Activated CD4-positive, alpha-beta T cell treated with anti-CD3 and anti-CD28 coated beads for 36 hours (primary cell): ENCODE measurements at regions not wholly inside any gene's neighbourhood (a gene's known extent, or its start where the extent isn't known, plus 50 kb on each side); places are given as distances from the start of the nearest gene placed in this dataset.
"Not testable (repeated sequence)": the region's sequence is repeated elsewhere in the genome, so short reads cannot be mapped to it uniquely, and the experiment has no call there.

Experiments used
- ATAC-seq: fragments of 200-7000 bp; cut with Tn5 transposase; one replicate; pipeline ENCODE4 v1.10.0; 2021; ENCODE audit warnings: mild to moderate bottlenecking, moderate library complexity
- CTCF ChIA-PET: fragments of 350-600 bp; sonication (Branson Sonifier 250); formaldehyde crosslinking; loops from one replicate; lab custom pipeline; 2021; ENCODE audit warnings: antibody characterized with exemption; lab: Charles Lee
- POLR2A ChIA-PET: fragments of 350-600 bp; sonication (Branson Sonifier 250); formaldehyde crosslinking; loops from one replicate; lab custom pipeline; 2021; ENCODE audit warnings: antibody characterized with exemption, inconsistent platforms; lab: Charles Lee
- DNase-seq: peaks from one replicate; pipeline ENCODE4 v3.0.0-alpha.2; 2020
- H3K27ac Mint-ChIP-seq: one replicate; pipeline ENCODE4 v1.8.0; 2021; ENCODE audit warnings: mixed read lengths
- H3K27me3 Mint-ChIP-seq: one replicate; pipeline ENCODE4 v1.8.0; 2021; ENCODE audit warnings: mixed read lengths
- H3K36me3 Mint-ChIP-seq: one replicate; pipeline ENCODE4 v1.8.0; 2021; ENCODE audit warnings: low read depth, mixed read lengths
- H3K4me1 Mint-ChIP-seq: one replicate; pipeline ENCODE4 v1.8.0; 2021; ENCODE audit warnings: mixed read lengths
- H3K4me3 Mint-ChIP-seq: one replicate; pipeline ENCODE4 v1.8.0; 2021; ENCODE audit warnings: mild to moderate bottlenecking, moderate library complexity, mixed read lengths
- H3K9me3 Mint-ChIP-seq: one replicate; pipeline ENCODE4 v1.8.0; 2021; ENCODE audit warnings: low read depth, mixed read lengths
- intact Hi-C, 2 experiments: fragments of 100-400 bp; cut with DNase I in 1 of 2; cut with micrococcal nuclease in 1 of 2; formaldehyde crosslinking; loops; one replicate each; pipeline versions ENCODE4 v1.14.2 to v1.15.1; 2022 to 2024; cut with DNase I, micrococcal nuclease

GRCh38 chr1:211206981-211207380 lies 52.2 kb upstream of the RCOR3 start:
- peaks cover 4% of the 10 kb centered on the region for H3K27me3 Mint-ChIP-seq

DNA sequence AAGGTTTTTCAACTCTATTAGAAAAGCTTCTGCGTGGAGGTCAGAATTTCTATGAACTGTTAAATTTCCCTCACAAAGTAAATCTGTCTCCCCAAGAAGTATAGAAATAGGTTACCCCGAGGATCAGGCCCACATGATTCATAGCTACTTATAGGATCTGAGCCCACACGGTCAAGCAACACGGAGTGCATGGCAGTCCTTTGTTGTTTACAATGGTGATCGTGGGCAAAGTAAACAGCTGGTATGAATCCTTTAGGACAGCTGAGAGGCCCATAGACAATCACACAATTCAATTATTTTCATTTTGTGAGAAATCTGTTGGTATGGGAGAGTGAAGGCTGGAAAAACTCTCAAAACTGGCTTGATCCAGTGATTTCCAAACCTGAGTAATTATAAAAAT lies 58.9 kb upstream of the RCOR3 start:
- Mint-ChIP-seq H3K4me3 (no peak overlapping the region), H3K27ac (no peak overlapping the region), H3K4me1 (no peaks in the 10 kb centered on the region), H3K27me3 (peaks cover 2% of the 10 kb centered on the region), H3K9me3 (peaks cover 3% of the 10 kb centered on the region), H3K36me3 (no peaks in the 10 kb centered on the region)
- ChIA-PET CTCF (no interaction called here), POLR2A (no interaction called here)
- ATAC-seq: no peak
- intact Hi-C loops: no loop called here
- no peak for DNase-seq

More at GRCh38 chr1:211206981-211207380, 52.2 kb upstream of the RCOR3 start:
- no peak overlapping the region for H3K4me3 Mint-ChIP-seq
- POLR2A ChIA-PET: no interaction called here
- DNase-seq: no peak
- CTCF ChIA-PET: no interaction called here
- peaks cover 5% of the 10 kb centered on the region for H3K9me3 Mint-ChIP-seq
- intact Hi-C loops: no loop called here
- no peak for ATAC-seq
- H3K27ac Mint-ChIP-seq: no peak overlapping the region
- no peaks in the 10 kb centered on the region for H3K36me3 Mint-ChIP-seq
- H3K4me1 Mint-ChIP-seq: no peaks in the 10 kb centered on the region

- H3K27me3 Mint-ChIP-seq: peaks cover 5% of the 10 kb centered on the region
- ChIA-PET CTCF (no interaction called here), POLR2A (no interaction called here)
- H3K4me1 Mint-ChIP-seq: no peaks in the 10 kb centered on the region
- no peaks in the 10 kb centered on the region for H3K36me3 Mint-ChIP-seq
- ATAC-seq: no peak
- intact Hi-C loops: no loop called here
- peaks cover 3% of the 10 kb centered on the region for H3K9me3 Mint-ChIP-seq
- no peak overlapping the region for H3K27ac Mint-ChIP-seq
- H3K4me3 Mint-ChIP-seq: no peak overlapping the region
- no peak for DNase-seq
Observed at GRCh38 chr1:211198880-211199279, 60.3 kb upstream of the RCOR3 start.

- ChIA-PET CTCF (no interaction called here), POLR2A (no interaction called here)
- ATAC-seq: no peak
- intact Hi-C loops: no loop called here
- H3K9me3 Mint-ChIP-seq: peaks cover 3% of the 10 kb centered on the region
- H3K36me3 Mint-ChIP-seq: no peaks in the 10 kb centered on the region
- peaks cover 5% of the 10 kb centered on the region for H3K27me3 Mint-ChIP-seq
- no peak overlapping the region for H3K4me3 Mint-ChIP-seq
- no peaks in the 10 kb centered on the region for H3K4me1 Mint-ChIP-seq
- no peak for DNase-seq
- no peak overlapping the region for H3K27ac Mint-ChIP-seq
Observed at GRCh38 chr1:211198111-211198510, 61.1 kb upstream of the RCOR3 start.

DNA sequence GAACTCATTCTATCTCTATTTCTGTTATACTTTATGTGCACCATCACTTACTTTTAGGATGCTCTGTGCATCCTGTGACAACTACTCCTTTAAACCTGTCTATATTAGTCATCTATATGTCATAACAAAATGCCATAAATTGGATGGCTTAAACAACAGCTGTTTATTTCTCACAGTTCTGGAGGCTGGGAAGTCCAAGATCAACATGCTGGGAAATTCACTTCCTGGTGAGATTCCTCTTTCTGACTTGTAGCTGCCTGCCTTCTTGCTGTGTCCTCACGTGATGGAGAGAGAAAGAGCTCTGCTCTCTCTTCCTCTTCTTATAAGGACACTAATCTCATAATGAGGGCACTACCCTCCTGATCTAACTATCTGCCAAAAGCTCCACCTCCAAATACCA lies 62.3 kb upstream of the RCOR3 start:
- Mint-ChIP-seq H3K4me3 (no peak overlapping the region), H3K36me3 (no peaks in the 10 kb centered on the region), H3K27me3 (peaks cover 4% of the 10 kb centered on the region), H3K4me1 (peaks cover 5% of the 10 kb centered on the region), H3K9me3 (peaks cover 3% of the 10 kb centered on the region), H3K27ac (no peak overlapping the region)
- POLR2A ChIA-PET: no interaction called here
- intact Hi-C loops: no loop called here
- CTCF ChIA-PET: no interaction called here
- ATAC-seq (no peak), DNase-seq (no peak)

GRCh38 chr1:211194826-211195225 lies 60.9 kb upstream of the KCNH1 start:
- no peak for ATAC-seq
- CTCF ChIA-PET: no interaction called here
- DNase-seq: no peak
- peaks cover 3% of the 10 kb centered on the region for H3K9me3 Mint-ChIP-seq
- H3K27ac Mint-ChIP-seq: no peak overlapping the region
- POLR2A ChIA-PET: no interaction called here
- H3K27me3 Mint-ChIP-seq: peaks cover 6% of the 10 kb centered on the region
- peaks cover 7% of the 10 kb centered on the region for H3K4me1 Mint-ChIP-seq
- intact Hi-C loops: no loop called here
- no peaks in the 10 kb centered on the region for H3K36me3 Mint-ChIP-seq
- no peak overlapping the region for H3K4me3 Mint-ChIP-seq

GRCh38 chr1:211192227-211192626 lies 58.3 kb upstream of the KCNH1 start:
- peak; percentile 74 for ATAC-seq
- no peak overlapping the region for H3K27ac Mint-ChIP-seq
- CTCF ChIA-PET: interaction anchor here (1.0 to 1.2 kb wide), 2 partner anchors 8 to 323 kb away, joined by 3 read pairs; no protein-coding TSS in a partner anchor

GRCh38 chr1:211188721-211189120 lies 54.8 kb upstream of the KCNH1 start:
- DNase-seq, ATAC-seq, CTCF ChIA-PET, H3K27me3 Mint-ChIP-seq, H3K4me3 Mint-ChIP-seq, H3K4me1 Mint-ChIP-seq, intact Hi-C loops, POLR2A ChIA-PET, H3K27ac Mint-ChIP-seq, H3K9me3 Mint-ChIP-seq, H3K36me3 Mint-ChIP-seq: not testable (repeated sequence)

More at GRCh38 chr1:211192227-211192626, 58.3 kb upstream of the KCNH1 start:
- intact Hi-C loops: no loop called here
- Mint-ChIP-seq H3K36me3 (no peaks in the 10 kb centered on the region), H3K9me3 (peaks cover 3% of the 10 kb centered on the region), H3K27me3 (peaks cover 6% of the 10 kb centered on the region), H3K4me3 (no peak overlapping the region), H3K4me1 (peaks cover 7% of the 10 kb centered on the region)
- no peak for DNase-seq
- POLR2A ChIA-PET: no interaction called here

GRCh38 chr1:211183747-211184313 lies 49.9 kb upstream of the KCNH1 start:
- ATAC-seq (no peak), DNase-seq (no peak)
- ChIA-PET POLR2A (no interaction called here), CTCF (interaction anchor here (1.1 to 1.2 kb wide), 2 partner anchors 8 to 49 kb away, joined by 3 read pairs; partner anchors contain the start of gene KCNH1)
- intact Hi-C loops: no loop called here
- Mint-ChIP-seq H3K4me3 (no peak overlapping the region), H3K27ac (no peak overlapping the region), H3K9me3 (no peaks in the 10 kb centered on the region), H3K4me1 (no peaks in the 10 kb centered on the region), H3K36me3 (no peaks in the 10 kb centered on the region), H3K27me3 (peaks cover 2% of the 10 kb centered on the region)
